Uterus (tissue), 2 donors: ENCODE measurements at regions not wholly inside any gene's neighbourhood (a gene's known extent, or its start where the extent isn't known, plus 50 kb on each side); places are given as distances from the start of the nearest gene placed in this dataset.

Experiments used
- POLR2A ChIP-seq, 2 donors: fragments of 450-650 bp; IDR thresholded peaks; one replicate each; pipeline ENCODE4 v1.6.1; 2016; ENCODE audit warnings: antibody characterized with exemption in 2 of 2, mild to moderate bottlenecking in 1 of 2, moderate library complexity in 1 of 2
- TF ChIP-seq, protein P1 (sequence below), 4 experiments: fragments of 200-600 bp in 2 of 4; fragments of 450-650 bp in 2 of 4; sonication (generic) in 2 of 4; IDR thresholded peaks; one replicate each; pipeline ENCODE4 v1.5.1; 2016 to 2019; ENCODE audit warnings: antibody characterized with exemption in 4 of 4, mild to moderate bottlenecking in 2 of 4, moderate library complexity in 1 of 4

DNA sequence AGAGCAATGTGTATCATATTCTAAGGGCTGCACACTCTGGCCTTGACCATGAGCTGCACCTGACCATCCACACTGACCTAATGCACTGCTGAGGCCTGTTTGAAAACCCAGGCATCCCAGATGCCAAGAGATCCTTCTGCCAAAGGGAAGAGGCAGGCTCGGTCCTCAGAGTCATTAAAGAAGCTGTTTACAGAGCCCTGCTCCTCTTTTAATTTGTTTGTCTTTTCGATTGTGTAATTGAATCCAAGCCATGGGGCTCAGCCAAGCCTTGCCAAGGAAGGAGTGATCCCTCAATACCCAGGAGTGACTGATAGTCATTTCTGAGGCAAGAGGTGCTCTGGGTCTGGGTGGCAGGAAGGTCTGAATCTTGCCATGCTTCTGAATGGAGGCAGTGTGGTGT is 94.5 kb upstream of the ISX start:
- TF ChIP-seq, protein P1, sequence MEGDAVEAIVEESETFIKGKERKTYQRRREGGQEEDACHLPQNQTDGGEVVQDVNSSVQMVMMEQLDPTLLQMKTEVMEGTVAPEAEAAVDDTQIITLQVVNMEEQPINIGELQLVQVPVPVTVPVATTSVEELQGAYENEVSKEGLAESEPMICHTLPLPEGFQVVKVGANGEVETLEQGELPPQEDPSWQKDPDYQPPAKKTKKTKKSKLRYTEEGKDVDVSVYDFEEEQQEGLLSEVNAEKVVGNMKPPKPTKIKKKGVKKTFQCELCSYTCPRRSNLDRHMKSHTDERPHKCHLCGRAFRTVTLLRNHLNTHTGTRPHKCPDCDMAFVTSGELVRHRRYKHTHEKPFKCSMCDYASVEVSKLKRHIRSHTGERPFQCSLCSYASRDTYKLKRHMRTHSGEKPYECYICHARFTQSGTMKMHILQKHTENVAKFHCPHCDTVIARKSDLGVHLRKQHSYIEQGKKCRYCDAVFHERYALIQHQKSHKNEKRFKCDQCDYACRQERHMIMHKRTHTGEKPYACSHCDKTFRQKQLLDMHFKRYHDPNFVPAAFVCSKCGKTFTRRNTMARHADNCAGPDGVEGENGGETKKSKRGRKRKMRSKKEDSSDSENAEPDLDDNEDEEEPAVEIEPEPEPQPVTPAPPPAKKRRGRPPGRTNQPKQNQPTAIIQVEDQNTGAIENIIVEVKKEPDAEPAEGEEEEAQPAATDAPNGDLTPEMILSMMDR (IDR thresholded peaks at IDR 0.05) = no peak
- TF ChIP-seq POLR2A (IDR thresholded peaks at IDR 0.05) = no peak
